Activated CD8-positive, alpha-beta memory T cell treated with anti-CD3 and anti-CD28 coated beads for 24 hours (primary cell): ENCODE measurements at regions not wholly inside any gene's neighbourhood (a gene's known extent, or its start where the extent isn't known, plus 50 kb on each side); places are given as distances from the start of the nearest gene placed in this dataset.

ENCODE experiments used
- DNase-seq: peaks from one replicate; pipeline ENCODE4 v3.0.0-alpha.2; 2020

DNA sequence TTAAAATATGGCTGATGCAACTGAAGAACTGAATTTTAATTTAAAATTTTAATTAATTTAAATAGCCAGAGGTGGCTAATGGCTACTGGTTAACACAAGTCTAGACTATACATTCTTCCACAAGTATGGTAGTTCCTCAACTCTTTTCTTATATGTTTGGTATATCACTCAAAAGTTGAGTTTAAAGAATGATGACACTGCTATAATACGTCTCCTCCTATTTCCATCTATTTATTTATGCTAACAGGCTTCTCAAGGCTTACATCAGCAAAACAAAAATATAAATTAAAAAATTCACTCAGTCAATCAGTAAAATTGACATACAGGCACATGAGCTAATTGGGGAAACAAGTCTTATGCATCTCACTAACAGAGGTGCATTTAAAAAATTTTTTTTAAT lies 227.9 kb upstream of the PMFBP1 start:
- no peak for DNase-seq

DNA sequence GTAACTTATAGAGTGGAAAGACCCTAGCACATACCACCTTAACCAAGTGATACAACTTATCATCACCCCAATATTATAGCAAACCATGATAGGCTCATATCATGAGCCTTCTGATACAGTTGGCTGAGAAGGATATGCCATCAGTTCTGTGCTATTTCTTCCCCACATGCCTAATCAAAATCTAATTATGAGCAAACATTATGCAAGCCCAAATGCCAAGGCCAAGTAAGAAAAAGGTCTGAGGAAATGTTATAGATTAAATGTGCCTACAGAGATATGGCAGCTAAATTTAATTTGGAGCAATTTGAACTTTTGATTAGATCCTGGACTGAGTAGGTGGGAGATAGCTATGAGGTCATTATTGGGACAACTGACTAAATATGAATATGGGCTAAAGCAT lies 225.9 kb upstream of the PMFBP1 start:
- DNase-seq: no peak

DNA sequence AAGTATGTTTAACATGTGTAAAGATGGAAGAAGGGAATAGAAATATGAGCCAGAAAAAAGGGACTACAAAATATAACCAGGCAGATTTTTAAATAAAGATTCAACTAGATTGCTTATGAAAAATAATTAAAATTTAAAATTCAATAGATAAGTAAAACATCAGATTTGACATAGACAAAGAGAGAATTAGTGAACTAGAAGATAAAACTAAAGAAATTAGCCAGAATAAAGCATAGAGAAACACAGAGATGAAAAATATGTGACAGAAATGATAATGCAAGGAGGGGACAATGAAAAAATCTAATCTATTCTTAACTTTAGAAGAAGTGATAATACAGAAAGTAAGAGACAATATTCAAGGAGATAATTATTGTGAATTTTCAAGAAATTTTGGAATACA lies 222.6 kb upstream of the PMFBP1 start:
- no peak for DNase-seq

DNA sequence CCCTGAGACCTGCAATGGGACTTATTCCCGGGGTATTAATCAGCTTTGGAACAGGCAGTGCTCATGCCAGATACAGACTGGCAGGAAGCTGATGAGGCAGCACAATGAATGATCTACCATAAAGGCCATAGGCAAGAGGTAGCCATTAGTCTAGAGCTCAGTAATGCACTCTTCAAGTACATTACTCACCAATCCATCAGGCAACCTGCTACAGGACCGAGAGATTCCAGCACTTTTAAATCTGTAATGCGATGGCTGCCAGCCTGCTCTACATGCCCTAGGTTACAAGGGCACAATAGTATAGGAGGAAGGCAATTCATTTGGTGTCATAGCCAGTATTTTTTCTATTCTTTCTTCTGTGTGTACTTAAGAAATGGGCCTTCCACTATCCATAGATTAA lies 217.8 kb upstream of the PMFBP1 start:
- no peak for DNase-seq

DNA sequence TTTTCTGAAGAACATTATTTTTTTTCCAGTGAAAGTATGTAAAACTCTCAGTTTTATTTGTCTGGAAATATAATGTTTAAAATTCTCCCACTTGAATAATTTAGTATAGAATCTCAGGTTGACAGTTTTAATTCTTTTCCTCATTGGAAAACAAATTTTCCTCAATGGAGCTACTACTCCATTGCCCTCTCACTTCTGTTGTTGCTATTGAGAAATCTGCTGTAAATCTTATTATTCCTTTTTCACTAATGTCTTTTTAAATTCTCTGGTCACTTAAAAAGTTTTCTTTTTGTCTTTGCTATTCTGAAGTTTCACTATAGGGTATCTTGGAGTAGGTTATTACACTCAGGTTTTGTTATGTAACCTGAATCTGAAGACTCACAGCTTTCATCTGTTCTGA lies 216.1 kb upstream of the PMFBP1 start:
- no peak for DNase-seq

DNA sequence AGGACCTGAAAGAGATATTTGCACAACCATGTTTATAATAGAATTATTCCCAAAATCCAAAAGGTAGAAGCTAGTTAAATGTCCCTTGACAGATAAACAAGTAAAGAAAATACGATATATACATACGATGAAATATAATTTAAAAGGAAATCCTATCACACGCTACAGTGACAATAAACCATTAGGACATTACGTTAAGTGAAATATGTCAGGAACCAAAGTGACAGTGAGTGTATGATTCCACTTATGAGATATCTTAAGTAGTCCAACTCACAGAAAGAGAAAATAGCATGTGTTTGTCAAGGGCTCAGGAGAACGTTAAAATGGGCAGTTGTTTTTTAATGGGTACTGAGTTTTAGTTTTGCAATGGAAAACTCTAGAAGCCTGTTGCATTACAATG lies 212.7 kb upstream of the PMFBP1 start:
- no peak for DNase-seq

DNA sequence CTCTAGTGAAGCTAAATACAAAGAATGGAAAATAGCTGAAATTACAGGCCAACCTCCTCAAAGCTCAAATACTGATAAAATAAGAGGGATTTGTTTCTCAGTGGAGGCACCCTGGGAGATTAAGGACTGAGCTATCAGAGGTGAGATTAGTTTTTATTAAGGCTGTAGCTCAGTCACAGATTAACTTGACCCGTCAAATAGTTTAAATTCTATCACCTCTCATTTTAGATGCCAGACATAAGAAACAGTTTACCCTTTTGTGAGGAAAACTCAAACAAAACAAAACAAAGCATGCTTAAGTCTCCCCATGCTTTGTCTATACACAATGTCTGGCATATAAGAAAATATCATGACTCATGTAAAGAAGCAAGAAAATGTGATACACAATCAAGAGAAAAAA lies 208.3 kb upstream of the PMFBP1 start:
- DNase-seq: no peak

DNA sequence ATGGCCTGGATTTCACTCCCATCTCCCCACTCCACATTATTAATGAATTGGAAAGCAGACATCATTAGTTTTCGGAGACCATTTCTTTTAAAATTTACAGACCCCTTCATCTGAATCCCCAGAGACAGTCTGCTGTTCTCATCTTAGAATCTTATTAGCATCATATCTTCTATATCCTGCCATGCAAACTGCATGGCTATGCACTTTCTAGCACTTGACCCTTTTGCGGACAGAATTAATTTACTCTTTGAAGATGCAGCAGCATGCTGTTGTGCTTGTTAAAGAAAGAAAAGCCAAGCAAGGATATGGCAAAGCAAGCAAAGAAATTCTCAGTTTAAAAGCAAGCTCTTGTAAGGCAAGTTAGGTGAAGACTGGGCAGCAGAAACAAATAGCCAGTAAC lies 201.2 kb upstream of the PMFBP1 start:
- no peak for DNase-seq

DNA sequence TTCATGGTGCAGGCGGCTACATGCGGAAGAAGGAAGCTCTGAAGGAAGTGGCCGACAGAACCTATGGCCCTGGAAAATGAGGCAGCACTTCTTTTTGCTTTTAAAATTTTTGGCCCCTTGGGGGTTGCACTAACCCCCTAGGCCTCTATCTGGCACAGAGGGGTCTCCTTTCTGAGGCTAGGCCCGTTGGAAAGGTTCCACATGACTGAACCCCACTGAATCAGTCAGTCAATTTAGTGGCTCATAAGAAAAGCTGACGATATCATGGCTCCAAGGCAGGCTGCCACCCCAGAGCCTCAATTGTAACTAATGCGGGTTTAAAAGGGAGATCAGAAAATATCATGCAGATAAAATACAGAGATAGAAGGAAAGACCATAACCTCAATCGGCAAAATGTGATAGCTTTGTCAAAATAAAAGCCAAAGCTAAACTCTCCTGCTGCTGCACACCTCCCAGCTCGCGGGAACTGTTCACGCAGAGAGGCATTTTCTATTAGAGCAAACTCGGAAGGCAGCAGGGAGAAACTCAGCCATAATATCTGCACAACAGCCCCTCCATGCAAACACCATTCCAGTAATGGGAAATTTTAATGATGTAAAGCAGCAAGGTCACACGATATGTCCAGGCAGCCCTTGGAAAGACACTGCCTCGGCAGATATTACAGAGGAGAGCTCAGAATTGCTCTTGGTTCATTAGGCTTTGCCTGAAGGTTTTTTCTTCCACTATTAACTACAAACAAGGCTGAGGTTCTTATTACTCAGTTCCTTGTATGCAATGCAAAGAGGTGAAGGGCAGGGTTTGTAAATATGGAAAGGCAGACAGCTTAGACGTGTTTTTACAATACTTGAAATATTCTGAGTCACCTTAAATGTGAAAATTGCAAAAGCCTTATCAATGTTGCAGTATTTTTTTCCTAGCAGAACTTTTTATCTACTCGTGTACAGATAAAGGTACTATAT lies 200.4 kb upstream of the PMFBP1 start:
- no peak for DNase-seq

DNA sequence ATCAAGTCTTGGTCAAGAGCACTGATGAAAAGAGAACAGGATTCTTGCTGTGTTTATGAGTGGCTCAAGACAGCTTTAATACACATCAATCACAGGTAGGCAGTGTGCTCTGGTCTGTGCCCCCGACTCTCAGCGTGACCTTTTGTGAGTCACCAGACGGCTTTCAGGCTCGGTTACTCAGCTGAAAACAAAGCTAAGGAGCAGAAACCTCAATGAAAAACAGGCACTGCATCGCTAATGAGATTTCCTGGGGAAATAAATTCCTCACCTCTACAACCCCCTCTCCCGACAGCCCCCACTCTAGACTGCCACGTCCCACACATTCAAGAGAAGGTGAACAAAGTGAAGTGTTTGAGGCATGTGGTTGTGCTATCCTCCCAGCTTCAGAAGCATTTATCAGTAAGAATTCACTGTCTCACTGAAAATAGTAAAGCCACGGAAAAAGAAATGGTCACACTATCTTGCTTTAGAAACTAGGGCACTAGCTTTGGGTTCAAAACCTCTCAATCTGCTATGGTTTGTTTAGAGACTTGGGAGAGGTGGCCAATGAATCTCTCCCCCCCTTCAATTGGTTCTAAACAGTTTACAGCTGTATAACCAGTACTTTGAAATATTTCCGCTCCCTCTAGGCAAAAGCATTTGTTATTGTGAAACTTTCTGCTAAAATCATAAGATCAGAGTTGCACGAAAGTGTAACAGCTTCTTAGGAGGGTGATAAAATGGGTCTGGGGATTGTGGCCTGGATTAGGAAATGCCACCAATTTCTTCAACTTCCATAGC lies 199.5 kb upstream of the PMFBP1 start:
- DNase-seq: no peak

DNA sequence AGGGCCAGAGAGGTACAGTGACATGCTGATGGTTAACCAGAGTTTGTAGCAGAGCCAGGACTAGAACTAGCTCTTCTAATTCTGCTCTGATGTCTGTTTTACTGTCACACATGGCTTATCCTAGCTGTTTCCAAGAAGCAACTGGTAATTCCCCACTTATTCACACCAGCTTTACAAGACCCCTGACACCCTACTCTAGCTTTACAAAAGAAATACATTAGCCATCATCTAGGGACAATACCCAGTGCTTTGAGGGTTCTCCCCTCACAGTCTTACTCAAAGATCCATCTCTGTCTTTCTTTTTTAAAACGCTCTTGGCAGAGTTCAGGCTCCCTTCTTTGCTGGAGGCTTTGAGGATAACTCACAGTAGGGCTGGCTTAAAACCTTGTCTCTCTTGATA lies 197.3 kb upstream of the PMFBP1 start:
- DNase-seq: no peak

DNA sequence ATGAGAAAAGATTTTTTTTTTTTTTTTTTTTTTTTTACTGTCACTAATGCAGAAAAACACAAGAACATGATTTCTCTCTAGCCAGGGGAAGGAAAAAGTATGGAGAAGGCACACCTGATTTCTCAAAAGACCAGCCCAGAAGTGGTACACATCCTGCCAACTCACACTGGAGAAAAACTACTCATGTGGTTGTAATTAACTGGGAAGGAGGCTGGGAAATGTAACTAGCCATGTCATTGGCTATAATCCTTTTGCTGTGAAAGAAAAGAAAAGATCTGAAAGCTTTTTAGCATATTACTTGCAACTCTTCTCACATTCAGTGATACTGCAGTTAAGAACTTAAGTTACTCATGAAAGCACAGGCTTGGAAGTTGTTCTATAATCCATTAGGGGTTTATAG lies 195.9 kb upstream of the PMFBP1 start:
- no peak for DNase-seq

DNA sequence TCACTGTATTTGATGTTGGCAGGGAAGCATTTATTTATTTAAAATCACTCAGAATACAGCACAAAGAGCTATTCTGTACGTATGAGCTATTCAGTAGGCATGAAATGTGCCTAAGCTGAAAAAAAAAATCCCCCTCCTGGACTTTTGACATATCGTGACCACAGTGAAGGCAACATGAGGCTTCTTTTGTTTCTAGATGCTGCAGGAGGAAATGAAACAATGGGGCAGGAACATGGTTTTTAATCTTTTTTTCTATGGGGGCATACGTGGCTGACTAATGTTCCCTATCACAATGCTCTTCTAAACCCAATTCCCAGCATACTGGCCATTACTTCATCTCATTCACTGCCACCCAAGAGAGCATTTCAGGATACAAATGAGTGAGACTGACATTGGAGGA lies 191.0 kb upstream of the PMFBP1 start:
- DNase-seq: no peak

DNA sequence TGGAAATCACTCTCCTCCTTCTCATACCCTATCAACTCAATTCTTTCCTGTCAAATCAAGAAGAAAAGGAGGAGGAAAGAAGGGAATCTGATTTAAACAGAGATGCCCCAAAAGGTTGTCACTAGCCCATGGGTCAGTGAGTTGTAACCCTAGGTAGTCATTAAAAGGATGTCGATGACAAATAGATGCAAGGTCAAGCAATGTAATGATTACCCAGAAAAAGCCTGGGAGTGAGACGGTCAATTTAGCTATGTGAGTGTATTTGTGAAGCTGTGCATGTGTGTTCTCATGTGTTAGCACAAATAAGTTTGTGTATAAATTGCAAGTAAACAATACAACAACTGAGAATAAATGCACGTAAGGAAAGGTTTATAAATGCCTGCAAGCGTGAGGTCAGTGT lies 190.5 kb upstream of the PMFBP1 start:
- DNase-seq: no peak

DNA sequence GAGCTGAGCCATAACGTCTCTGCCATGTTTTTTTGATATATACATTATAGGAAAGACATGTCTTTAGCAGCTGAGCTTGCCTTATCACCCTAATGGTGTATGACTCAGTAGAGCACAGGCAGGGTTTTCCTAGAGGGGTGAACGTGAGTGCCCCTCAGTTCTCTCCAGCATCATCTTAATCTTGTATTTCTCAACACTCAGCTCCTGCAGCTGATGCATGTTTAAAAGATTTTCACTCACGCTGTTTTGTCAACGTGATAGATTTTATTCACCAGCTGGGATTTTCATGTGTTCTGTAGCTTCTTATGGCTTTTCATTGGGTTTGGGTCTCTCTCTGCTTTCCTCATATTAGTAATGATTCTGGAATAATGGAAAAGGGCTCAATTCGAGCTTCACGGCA lies 186.0 kb upstream of the PMFBP1 start:
- DNase-seq: no peak

DNA sequence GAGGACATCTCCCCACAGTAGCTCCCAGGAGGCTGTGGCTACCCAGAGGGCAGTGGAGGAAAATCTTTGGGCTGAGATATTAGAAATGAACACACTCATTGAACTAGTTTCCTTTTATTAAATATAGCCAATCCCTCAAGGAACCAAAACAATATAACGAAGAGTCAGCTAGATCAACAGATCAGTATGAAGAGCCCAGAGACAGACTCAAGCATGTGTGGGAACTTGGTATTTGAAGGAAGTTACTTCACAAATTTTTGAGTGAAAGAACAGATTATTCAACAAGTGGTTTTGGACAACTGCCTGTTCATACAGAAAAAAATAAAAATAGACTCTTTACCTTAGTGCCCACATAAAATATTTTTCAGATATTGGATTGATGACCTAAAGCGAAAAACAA lies 183.6 kb upstream of the PMFBP1 start:
- no peak for DNase-seq

DNA sequence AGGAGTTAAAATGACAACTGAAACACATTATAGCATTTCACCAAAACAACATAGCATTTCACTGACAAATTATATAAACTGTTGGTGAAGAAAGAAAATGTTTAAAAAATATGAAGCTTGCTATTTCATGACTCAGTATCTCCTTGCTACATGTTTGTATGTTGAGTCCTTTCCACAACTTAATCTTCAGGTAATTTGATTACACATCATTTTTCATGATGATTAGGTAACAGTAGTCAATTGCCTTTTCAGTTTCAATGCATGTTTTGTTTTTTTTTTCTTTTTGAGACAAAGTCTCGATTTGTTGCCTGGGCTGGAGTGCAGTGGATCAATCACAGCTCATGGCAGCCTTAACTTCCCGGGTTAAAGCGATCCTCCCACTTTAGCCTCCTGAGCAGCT lies 177.8 kb upstream of the PMFBP1 start:
- no peak for DNase-seq

DNA sequence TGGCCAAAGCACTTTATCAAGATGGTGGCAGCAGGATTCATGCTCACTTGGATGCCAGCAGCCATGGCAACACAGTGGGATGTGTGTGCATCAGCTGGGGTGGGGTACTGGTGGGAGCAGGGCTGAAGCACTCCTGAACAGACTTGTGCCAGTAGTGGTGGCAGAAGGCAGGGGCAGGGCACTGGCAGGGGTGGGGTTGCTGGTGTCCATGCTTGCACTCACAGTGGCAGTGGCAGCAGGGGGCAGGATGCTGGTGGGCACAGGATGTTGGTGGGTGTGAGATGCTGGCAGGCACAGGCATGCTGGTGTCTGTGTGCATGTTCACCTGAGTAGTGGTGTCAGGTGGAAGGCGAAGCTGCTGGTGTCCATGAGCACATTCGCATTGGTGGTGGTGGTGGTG lies 161.0 kb upstream of the PMFBP1 start:
- no peak for DNase-seq

DNA sequence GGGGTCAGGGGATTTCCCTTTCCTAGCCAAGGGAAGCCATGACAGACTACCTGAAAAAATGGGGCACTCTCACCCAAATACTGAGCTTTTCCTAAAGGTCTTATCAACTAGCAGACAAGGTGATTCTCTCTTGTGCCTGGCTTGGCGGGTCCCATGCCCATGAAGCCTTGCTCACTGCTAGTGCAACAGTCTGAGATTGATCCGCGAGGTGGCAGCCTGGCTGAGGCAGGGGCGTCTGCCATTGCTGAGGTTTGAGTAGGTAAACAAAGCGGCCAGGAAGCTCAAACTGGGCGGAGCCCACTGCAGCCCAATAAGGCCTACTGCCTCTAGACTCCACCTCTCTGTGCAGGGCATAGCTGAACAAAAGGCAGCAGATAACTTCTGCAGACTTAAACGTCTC lies 152.6 kb upstream of the PMFBP1 start:
- DNase-seq: no peak

DNA sequence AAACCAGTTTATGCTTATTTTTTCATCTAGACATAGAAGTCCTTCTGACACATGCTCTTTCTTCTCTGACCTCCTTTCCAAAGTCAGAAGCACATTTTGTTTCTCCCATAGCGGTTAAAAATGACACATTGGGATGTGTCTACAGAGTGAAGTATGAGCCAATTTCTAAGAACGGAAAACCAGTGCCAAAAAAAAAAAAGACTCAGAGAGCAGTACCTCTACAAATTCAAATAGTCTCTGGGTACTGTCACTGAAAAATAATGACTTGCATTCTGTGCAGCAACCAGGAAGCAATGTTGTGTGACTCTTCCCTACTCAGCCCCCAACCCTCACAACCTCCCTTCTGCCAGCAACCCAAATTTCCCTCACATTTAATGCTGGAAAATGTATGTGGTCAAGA lies 145.5 kb upstream of the PMFBP1 start:
- DNase-seq: no peak

DNA sequence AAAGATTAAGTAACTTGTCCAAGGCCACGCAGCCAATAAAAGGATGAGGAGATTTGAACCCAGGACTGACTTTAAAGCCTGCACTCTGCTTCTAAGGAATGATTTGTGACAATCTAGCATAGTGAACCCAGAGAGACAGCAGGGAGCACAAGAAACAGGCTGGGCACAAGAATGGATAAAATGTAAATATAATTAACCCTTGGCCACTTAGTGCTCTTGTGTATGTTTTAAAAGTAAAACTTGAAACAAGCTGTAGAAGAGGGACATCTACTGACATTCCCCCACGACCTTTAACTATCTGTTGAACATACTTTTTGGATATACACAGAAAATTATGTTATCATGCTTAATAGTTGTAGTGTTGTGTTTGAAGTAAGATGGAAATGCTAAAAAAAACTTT lies 141.9 kb upstream of the PMFBP1 start:
- no peak for DNase-seq

DNA sequence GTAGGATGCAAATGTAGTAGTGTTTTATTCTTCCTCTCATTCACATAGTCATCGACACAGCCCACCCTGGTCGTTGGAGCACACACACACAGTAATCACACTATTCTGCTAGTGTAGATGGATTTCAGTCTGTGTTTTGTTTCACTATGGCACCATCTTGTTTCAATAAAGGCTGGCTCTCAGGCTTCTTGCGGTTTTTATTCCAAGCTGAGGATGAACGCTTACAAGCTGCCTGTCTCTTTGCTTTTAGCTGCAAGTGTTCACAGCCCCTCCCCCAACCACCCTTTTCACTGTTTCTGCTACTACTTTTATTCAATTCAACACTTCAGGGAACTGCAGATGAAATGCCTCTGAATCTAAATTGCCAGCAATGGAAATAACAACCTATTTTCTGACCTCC lies 140.9 kb upstream of the PMFBP1 start:
- DNase-seq: no peak

DNA sequence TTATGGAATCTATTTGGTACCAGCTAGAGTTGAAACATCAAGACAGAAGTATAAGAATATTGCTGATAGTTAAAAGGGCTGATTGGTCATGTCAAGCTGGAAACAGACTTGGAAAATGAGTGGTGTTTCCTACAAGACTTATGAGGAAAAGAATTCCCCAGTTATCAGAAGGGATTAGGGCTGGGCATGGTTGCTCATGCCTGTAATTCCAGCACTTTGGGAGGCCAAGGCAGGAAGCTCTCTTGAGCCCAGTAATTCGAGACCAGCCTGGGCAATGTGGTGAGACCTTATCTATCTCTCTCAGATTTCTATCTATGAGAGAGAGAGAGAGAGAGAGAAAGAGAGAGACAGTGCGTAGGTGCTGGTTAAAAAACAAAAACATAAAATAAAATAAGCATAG lies 139.5 kb upstream of the PMFBP1 start:
- DNase-seq: no peak

DNA sequence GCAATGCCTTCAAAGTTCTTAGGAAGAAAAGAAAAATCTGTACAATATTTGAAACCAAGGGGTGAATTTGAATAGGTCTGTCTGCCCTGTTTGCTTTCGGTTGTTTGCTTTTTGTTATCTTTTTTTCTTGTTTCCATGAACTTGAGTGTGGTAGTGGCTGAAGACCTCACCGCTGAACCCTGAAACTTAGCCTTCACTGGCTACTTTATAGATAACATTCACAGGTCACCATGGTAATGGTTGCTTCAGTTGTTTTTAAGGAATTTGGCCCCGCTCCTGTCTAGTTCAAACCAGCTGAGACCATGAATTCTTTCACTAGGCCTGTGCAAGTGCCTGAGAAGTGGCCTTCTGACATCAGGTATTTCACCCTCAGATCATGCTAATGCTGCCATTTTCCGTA lies 137.0 kb upstream of the PMFBP1 start:
- DNase-seq: no peak
